IMR-90 (cell line): ENCODE measurements at regions not wholly inside any gene's neighbourhood (a gene's known extent, or its start where the extent isn't known, plus 50 kb on each side); places are given as distances from the start of the nearest gene placed in this dataset.

Experiments used
- ATAC-seq: fragments of 200-7000 bp; cut with Tn5 transposase; 2 replicates; pipeline ENCODE4 v1.9.1; 2020; ENCODE audit warnings: low read depth, mild to moderate bottlenecking, moderate library complexity
- BruUV-seq: library from RNA; stranded (reverse); fragments of 400-500 nt; replicated peaks from 2 replicates; lab custom pipeline; 2021; lab: Mats Ljungman, UMichigan
- CTCF ChIA-PET: fragments of 300-600 bp; formaldehyde crosslinking; extraction: SDS; loops from one replicate; lab custom pipeline; 2021; ENCODE audit warnings: antibody characterized with exemption; lab: Yijun Ruan, JAX
- POLR2A ChIA-PET: fragments of 300-600 bp; sonication (Branson Sonifier 250); formaldehyde crosslinking; loops from one replicate; lab custom pipeline; 2022; ENCODE audit warnings: antibody characterized with exemption; ENCODE audit not compliant: unreplicated experiment; lab: Charles Lee
- DNase-seq: peaks from one replicate; pipeline ENCODE4 v3.0.0; 2013
- H2AFZ ChIP-seq: replicated peaks from 2 replicates; pipeline ENCODE3; 2013; ENCODE audit warnings: low read length, mild to moderate bottlenecking; ENCODE audit not compliant: poor library complexity
- H2AK5ac ChIP-seq: 2 replicates; pipeline ENCODE4 v1.6.1; 2013; ENCODE audit warnings: low read depth, low read length, inconsistent platforms
- H2AK9ac ChIP-seq: replicated peaks from 2 replicates; pipeline ENCODE3; 2013; ENCODE audit warnings: mild to moderate bottlenecking, low read depth, low read length, moderate library complexity; ENCODE audit not compliant: poor library complexity
- H2BK120ac ChIP-seq: 2 replicates; pipeline ENCODE4 v1.6.1; 2013; ENCODE audit warnings: low read depth, low read length, inconsistent platforms
- H2BK15ac ChIP-seq: 3 replicates; pipeline ENCODE4 v1.6.1; 2013; ENCODE audit warnings: low read depth, low read length, inconsistent platforms
- H2BK20ac ChIP-seq: 2 replicates; pipeline ENCODE4 v1.6.1; 2013; ENCODE audit warnings: low read depth, mild to moderate bottlenecking, inconsistent platforms, low read length, moderate library complexity
- H2BK5ac ChIP-seq: 2 replicates; pipeline ENCODE4 v1.6.1; 2013; ENCODE audit warnings: mild to moderate bottlenecking, low read depth, low read length, inconsistent platforms; ENCODE audit not compliant: poor library complexity, severe bottlenecking
- H3K14ac ChIP-seq: replicated peaks from 2 replicates; pipeline ENCODE4 v1.6.1; 2013; ENCODE audit warnings: low read depth, low read length, inconsistent platforms
- H3K18ac ChIP-seq: 2 replicates; pipeline ENCODE4 v1.6.1; 2013; ENCODE audit warnings: low read depth, low read length, control low read depth
- H3K23ac ChIP-seq: 2 replicates; pipeline ENCODE4 v1.6.1; 2013; ENCODE audit warnings: low read depth, low read length, inconsistent platforms
- H3K27ac ChIP-seq: 2 replicates; pipeline ENCODE4 v1.5.1; 2013; ENCODE audit warnings: mild to moderate bottlenecking, control low read depth, low read length; ENCODE audit not compliant: insufficient read depth
- H3K27me3 ChIP-seq: 2 replicates; pipeline ENCODE4 v1.6.1; 2013; ENCODE audit warnings: low read length; ENCODE audit not compliant: control insufficient read depth, insufficient read depth
- H3K36me3 ChIP-seq: 2 replicates; pipeline ENCODE4 v1.6.1; 2013; ENCODE audit warnings: low read length, mixed read lengths; ENCODE audit not compliant: control insufficient read depth, insufficient read depth
- H3K4ac ChIP-seq: 2 replicates; pipeline ENCODE4 v1.6.1; 2013; ENCODE audit warnings: low read depth, low read length, inconsistent platforms
- H3K4me1 ChIP-seq: 2 replicates; pipeline ENCODE4 v1.6.1; 2013; ENCODE audit warnings: low read length, mixed read lengths; ENCODE audit not compliant: control insufficient read depth, insufficient read depth
- H3K4me2 ChIP-seq: 2 replicates; pipeline ENCODE4 v1.6.1; 2013; ENCODE audit warnings: low read depth, mild to moderate bottlenecking, control low read depth, low read length, moderate library complexity
- H3K4me3 ChIP-seq: 2 replicates; pipeline ENCODE4 v1.5.1; 2013; ENCODE audit warnings: low read depth, mild to moderate bottlenecking, control low read depth, low read length, moderate library complexity; ENCODE audit not compliant: insufficient read depth
- H3K56ac ChIP-seq: 2 replicates; pipeline ENCODE4 v1.6.1; 2013; ENCODE audit warnings: low read length, inconsistent platforms; ENCODE audit not compliant: insufficient read depth; ENCODE audit errors: extremely low read depth
- H3K79me1 ChIP-seq, 2 experiments: 2 replicates each; pipeline ENCODE4 v1.6.1; 2013; ENCODE audit warnings: low read length in 2 of 2, inconsistent platforms in 1 of 2, low read depth in 1 of 2
- H3K9ac ChIP-seq: 2 replicates; pipeline ENCODE4 v1.6.1; 2013; ENCODE audit warnings: low read depth, low read length, control low read depth
- H3K9me1 ChIP-seq: 2 replicates; pipeline ENCODE4 v1.6.1; 2013; ENCODE audit warnings: low read length, inconsistent platforms; ENCODE audit not compliant: insufficient read depth
- H3K9me3 ChIP-seq: 2 replicates; pipeline ENCODE4 v1.6.1; 2013; ENCODE audit warnings: low read length; ENCODE audit not compliant: control insufficient read depth, insufficient read depth
- H4K20me1 ChIP-seq: 2 replicates; pipeline ENCODE4 v1.6.1; 2013; ENCODE audit warnings: low read length, inconsistent platforms; ENCODE audit not compliant: insufficient read depth
- H4K5ac ChIP-seq: 2 replicates; pipeline ENCODE4 v1.6.1; 2013; ENCODE audit warnings: mild to moderate bottlenecking, low read depth, low read length, control low read depth
- H4K8ac ChIP-seq, 2 experiments: 2 replicates each; pipeline ENCODE4 v1.6.1; 2013; ENCODE audit warnings: low read depth in 2 of 2, low read length in 2 of 2, control low read depth in 1 of 2, inconsistent platforms in 1 of 2
- H4K91ac ChIP-seq: 2 replicates; pipeline ENCODE4 v1.6.1; 2013; ENCODE audit warnings: low read depth, low read length, inconsistent platforms; ENCODE audit not compliant: insufficient read depth
- MAZ ChIP-seq: IDR thresholded peaks from 2 replicates; pipeline ENCODE4 v1.6.1; 2012; ENCODE audit warnings: low read depth, mild to moderate bottlenecking, low read length, improper control_type of control experiment, moderate library complexity, borderline replicate concordance
- POLR2A ChIP-seq: IDR thresholded peaks from 2 replicates; pipeline ENCODE4 v1.6.1; 2012; ENCODE audit warnings: mild to moderate bottlenecking, low read depth, low read length
- RCOR1 ChIP-seq: IDR thresholded peaks from 2 replicates; pipeline ENCODE4 v1.6.1; 2012; ENCODE audit warnings: mild to moderate bottlenecking, low read length, improper control_type of control experiment; ENCODE audit not compliant: insufficient replicate concordance
- WGBS, 2 experiments: methylation state at CpG; one replicate each; pipeline versions ENCODE4 v1.1.5 to v1.1.7; 2013; ENCODE audit warnings: missing lambda C conversion rate in 2 of 2; ENCODE audit not compliant: insufficient read length in 1 of 2; ENCODE audit errors: extremely low coverage in 2 of 2; 5-methylcytosine and 5-hydroxymethylcytosine counted together
- dilution Hi-C: fragments of 300-500 bp; cut with HindIII; formaldehyde crosslinking; loops from one replicate; pipeline ENCODE4 v1.14.3; 2018; ENCODE audit warnings: low sequenced_read_pairs; ENCODE audit not compliant: unreplicated experiment
- in situ Hi-C: fragments of 300-500 bp; cut with MboI; formaldehyde crosslinking; loops from 3 replicates; pipeline ENCODE4 v1.14.3; 2019; ENCODE audit warnings: low sequenced_read_pairs, inconsistent platforms, mixed read lengths
- intact Hi-C: fragments of 100-400 bp; cut with micrococcal nuclease; formaldehyde crosslinking; loops from 2 replicates; pipeline ENCODE4 v1.10.0; 2022

GRCh38 chr6:4703382-4703781, 72.8 kb upstream of the CDYL start:
- Histone ChIP-seq H3K4me3 (no peak overlapping the region), H2AK5ac (no peak overlapping the region), H4K5ac (no peak overlapping the region), H3K56ac (no peak overlapping the region), H3K36me3 (no peaks in the 10 kb centered on the region), H2BK5ac (no peak overlapping the region), H3K9me1 (no peaks in the 10 kb centered on the region), H3K14ac (no peak overlapping the region), H2AK9ac (no peak overlapping the region), H2BK20ac (no peak overlapping the region), H2AFZ (no peak overlapping the region), H2BK120ac (no peak overlapping the region), H3K18ac (no peak overlapping the region), H4K8ac (no peak overlapping the region), H3K9me3 (no peaks in the 10 kb centered on the region), H2BK15ac (no peak overlapping the region), H3K4ac (no peak overlapping the region), H3K79me1 (no peaks in the 10 kb centered on the region), H3K4me2 (no peak overlapping the region), H3K27ac (no peak overlapping the region), H3K23ac (no peak overlapping the region), H4K20me1 (no peaks in the 10 kb centered on the region), H3K9ac (no peak overlapping the region), H3K27me3 (no peaks in the 10 kb centered on the region), H3K4me1 (no peaks in the 10 kb centered on the region), H4K91ac (no peak overlapping the region)
- in situ Hi-C loops (no loop called here), intact Hi-C loops (no loop called here), dilution Hi-C loops (no loop called here)
- ChIA-PET CTCF (interaction anchor here (0.6 kb wide), 1 partner anchor 284 kb away, joined by 4 read pairs; no protein-coding TSS in a partner anchor), POLR2A (no interaction called here)
- ATAC-seq (no peak), DNase-seq (peak; percentile 37)
- WGBS, 2 experiments: no CpG with 5 or more reads among the region's 3 CpGs
- no TSS peak for BruUV-seq
- TF ChIP-seq POLR2A: no peak
- no peak for TF ChIP-seq MAZ
- TF ChIP-seq RCOR1: no peak
